ENCODE measurements at regions not wholly inside any gene's neighbourhood (a gene's known extent, or its start where the extent isn't known, plus 50 kb on each side); places are given as distances from the start of the nearest gene placed in this dataset.

- Histone ChIP-seq H3K36me3 (ENCODE audit: insufficient read depth, low read length) (no peaks in the 10 kb centered on the region), H3K27me3 (ENCODE audit: insufficient read depth, low read length) (no peaks in the 10 kb centered on the region), H3K79me2 (ENCODE audit: insufficient read depth, low read length) (no peaks in the 10 kb centered on the region), H3K4me3 (ENCODE audit: insufficient read depth, low read length) (no peak overlapping the region), H2AFZ (ENCODE audit: low read length) (no peak overlapping the region), H3K4me1 (ENCODE audit: insufficient read depth, low read length) (no peaks in the 10 kb centered on the region), H4K20me1 (ENCODE audit: insufficient read depth, low read length) (no peaks in the 10 kb centered on the region), H3K4me2 (ENCODE audit: insufficient read depth, low read length) (no peak overlapping the region), H3K9me3 (ENCODE audit: low read depth, low read length) (no peaks in the 10 kb centered on the region), H3K27ac (ENCODE audit: low read depth, low read length) (no peak overlapping the region)
- TF ChIP-seq CTCF (IDR thresholded peaks at IDR 0.05; ENCODE audit: extremely low read depth, low read depth, low read length) = no peak
- no peak for DNase-seq (ENCODE audit: insufficient read length, low spot score, missing footprints)
Measured at GRCh38 chr13:34587576-34587975, 354.5 kb upstream of the NBEA start.

GRCh38 chr13:34588362-34588761 lies 353.7 kb upstream of the NBEA start:
- no peak for DNase-seq (ENCODE audit: insufficient read length, low spot score, missing footprints)
- no peak for TF ChIP-seq CTCF (IDR thresholded peaks at IDR 0.05; ENCODE audit: extremely low read depth, low read depth, low read length)

GRCh38 chr13:34589581-34589980 lies 352.5 kb upstream of the NBEA start:
- H3K4me3 ChIP-seq (ENCODE audit: insufficient read depth, low read length) = no peak overlapping the region
- no peak overlapping the region for H3K27ac ChIP-seq (ENCODE audit: low read depth, low read length)
- no peaks in the 10 kb centered on the region for H4K20me1 ChIP-seq (ENCODE audit: insufficient read depth, low read length)
- no peak overlapping the region for H2AFZ ChIP-seq (ENCODE audit: low read length)
- no peak for TF ChIP-seq CTCF (IDR thresholded peaks at IDR 0.05; ENCODE audit: extremely low read depth, low read depth, low read length)
- H3K27me3 ChIP-seq (ENCODE audit: insufficient read depth, low read length) = no peaks in the 10 kb centered on the region
- DNase-seq (ENCODE audit: insufficient read length, low spot score, missing footprints) = no peak
- no peaks in the 10 kb centered on the region for H3K4me1 ChIP-seq (ENCODE audit: insufficient read depth, low read length)
- H3K4me2 ChIP-seq (ENCODE audit: insufficient read depth, low read length) = no peak overlapping the region
- H3K9me3 ChIP-seq (ENCODE audit: low read depth, low read length) = no peaks in the 10 kb centered on the region
- H3K79me2 ChIP-seq (ENCODE audit: insufficient read depth, low read length) = no peaks in the 10 kb centered on the region
- H3K36me3 ChIP-seq (ENCODE audit: insufficient read depth, low read length) = no peaks in the 10 kb centered on the region

More at GRCh38 chr13:34588362-34588761, 353.7 kb upstream of the NBEA start:
- Histone ChIP-seq H3K79me2 (ENCODE audit: insufficient read depth, low read length) (no peaks in the 10 kb centered on the region), H3K27ac (ENCODE audit: low read depth, low read length) (no peak overlapping the region), H3K4me1 (ENCODE audit: insufficient read depth, low read length) (no peaks in the 10 kb centered on the region), H3K27me3 (ENCODE audit: insufficient read depth, low read length) (no peaks in the 10 kb centered on the region), H3K4me2 (ENCODE audit: insufficient read depth, low read length) (no peak overlapping the region), H3K9me3 (ENCODE audit: low read depth, low read length) (no peaks in the 10 kb centered on the region), H2AFZ (ENCODE audit: low read length) (no peak overlapping the region), H4K20me1 (ENCODE audit: insufficient read depth, low read length) (no peaks in the 10 kb centered on the region), H3K4me3 (ENCODE audit: insufficient read depth, low read length) (no peak overlapping the region), H3K36me3 (ENCODE audit: insufficient read depth, low read length) (no peaks in the 10 kb centered on the region)

GRCh38 chr13:34591129-34591528 lies 350.9 kb upstream of the NBEA start:
- Histone ChIP-seq H3K4me3 (ENCODE audit: insufficient read depth, low read length) (no peak overlapping the region), H4K20me1 (ENCODE audit: insufficient read depth, low read length) (no peaks in the 10 kb centered on the region), H3K9me3 (ENCODE audit: low read depth, low read length) (no peaks in the 10 kb centered on the region), H3K79me2 (ENCODE audit: insufficient read depth, low read length) (no peaks in the 10 kb centered on the region), H3K27me3 (ENCODE audit: insufficient read depth, low read length) (no peaks in the 10 kb centered on the region), H3K4me1 (ENCODE audit: insufficient read depth, low read length) (no peaks in the 10 kb centered on the region), H2AFZ (ENCODE audit: low read length) (no peak overlapping the region), H3K27ac (ENCODE audit: low read depth, low read length) (no peak overlapping the region), H3K36me3 (ENCODE audit: insufficient read depth, low read length) (no peaks in the 10 kb centered on the region), H3K4me2 (ENCODE audit: insufficient read depth, low read length) (no peak overlapping the region)
- no peak for DNase-seq (ENCODE audit: insufficient read length, low spot score, missing footprints)
- no peak for TF ChIP-seq CTCF (IDR thresholded peaks at IDR 0.05; ENCODE audit: extremely low read depth, low read depth, low read length)
